HepG2 (cell line): ENCODE measurements at regions not wholly inside any gene's neighbourhood (a gene's known extent, or its start where the extent isn't known, plus 50 kb on each side); places are given as distances from the start of the nearest gene placed in this dataset.

ENCODE experiments used
- ATAC-seq: fragments of 200-7000 bp; cut with Tn5 transposase; 3 replicates; pipeline ENCODE4 v1.9.1; 2020; ENCODE audit warnings: mild to moderate bottlenecking, moderate library complexity
- BruUV-seq: library from RNA; stranded (reverse); fragments of 400-500 nt; replicated peaks from 2 replicates; lab custom pipeline; 2021; lab: Mats Ljungman, UMichigan
- CTCF ChIA-PET: fragments of 300-600 bp; formaldehyde crosslinking; extraction: SDS; loops from one replicate; lab custom pipeline; 2021; ENCODE audit warnings: low total read pairs, inconsistent platforms, low intra/inter-chr PET ratio; lab: Yijun Ruan, JAX
- POLR2A ChIA-PET: fragments of 350-600 bp; sonication (Branson Sonifier 250); formaldehyde crosslinking; loops from one replicate; lab custom pipeline; 2020; ENCODE audit warnings: antibody characterized with exemption, inconsistent platforms; lab: Yijun Ruan, JAX
- DNase-seq: peaks from one replicate; pipeline ENCODE4 v3.0.0-alpha.2; 2015; ENCODE audit warnings: low spot score
- FAIRE-seq: peaks from 3 replicates; lab custom pipeline; 2011; peaks lifted over from hg19 to GRCh38; lab: Jason Lieb, UNC
- H2AFZ ChIP-seq: one replicate; pipeline ENCODE4 v1.6.1; 2011; ENCODE audit warnings: low read length, inconsistent platforms
- H3K27ac ChIP-seq: fragments of 300-600 bp; 3 replicates; pipeline ENCODE4 v1.8.0; 2011; ENCODE audit warnings: mixed run types, mild to moderate bottlenecking, mixed read lengths, low read length, inconsistent platforms; ENCODE audit not compliant: insufficient read depth; ENCODE audit errors: extremely low read length
- H3K27me3 ChIP-seq, 2 experiments: fragments of 200-600 bp in 1 of 2; 2 replicates in 1 of 2; 3 replicates in 1 of 2; pipeline versions ENCODE4 v1.6.0 to v1.8.0; 2011; ENCODE audit warnings: low read length in 2 of 2, mild to moderate bottlenecking in 2 of 2, moderate library complexity in 2 of 2, inconsistent platforms in 1 of 2; ENCODE audit not compliant: insufficient read depth in 2 of 2, control insufficient read depth in 1 of 2
- H3K36me3 ChIP-seq, 2 experiments: fragments of 200-600 bp in 1 of 2; replicated peaks in 1 of 2; 2 replicates in 1 of 2; 3 replicates in 1 of 2; pipeline versions ENCODE4 v1.5.1 to v1.8.0; 2011; ENCODE audit warnings: low read length in 2 of 2, inconsistent platforms in 1 of 2; ENCODE audit not compliant: insufficient read depth in 2 of 2, control insufficient read depth in 1 of 2
- H3K4me1 ChIP-seq: 2 replicates; pipeline ENCODE4 v1.5.1; 2012; ENCODE audit warnings: low read length, inconsistent platforms; ENCODE audit not compliant: insufficient read depth
- H3K4me2 ChIP-seq: 2 replicates; pipeline ENCODE4 v1.6.0; 2011; ENCODE audit warnings: low read depth, low read length, inconsistent platforms
- H3K4me3 ChIP-seq, 3 experiments: fragments of 200-600 bp in 1 of 3; sonication (generic), shearing (Covaris generic) in 1 of 3; replicated peaks in 1 of 3; 2 replicates each; pipeline ENCODE4 v1.5.1; 2011 to 2016; ENCODE audit warnings: low read length in 3 of 3, inconsistent platforms in 2 of 3, low read depth in 2 of 3, mild to moderate bottlenecking in 2 of 3, control low read depth in 1 of 3, mixed read lengths in 1 of 3; ENCODE audit not compliant: insufficient read depth in 1 of 3
- H3K79me2 ChIP-seq: one replicate; pipeline ENCODE4 v1.6.1; 2011; ENCODE audit warnings: low read length, inconsistent platforms; ENCODE audit not compliant: insufficient read depth
- H3K9ac ChIP-seq: 2 replicates; pipeline ENCODE4 v1.6.0; 2011; ENCODE audit warnings: mild to moderate bottlenecking, low read depth, low read length, inconsistent platforms; ENCODE audit not compliant: insufficient read depth
- H3K9me3 ChIP-seq: 2 replicates; pipeline ENCODE4 v1.5.1; 2012; ENCODE audit warnings: mild to moderate bottlenecking, low read length
- H4K20me1 ChIP-seq: 2 replicates; pipeline ENCODE4 v1.6.0; 2011; ENCODE audit warnings: inconsistent platforms, mild to moderate bottlenecking, low read length, moderate library complexity; ENCODE audit not compliant: insufficient read depth
- ARID4A ChIP-seq: sonication (generic); formaldehyde crosslinking; IDR thresholded peaks from 2 replicates; pipeline ENCODE4 v1.5.0; 2020; ENCODE audit warnings: mild to moderate bottlenecking, missing genetic modification reagents, borderline replicate concordance
- GFI1 ChIP-seq: sonication (generic); formaldehyde crosslinking; IDR thresholded peaks from 2 replicates; pipeline ENCODE4 v1.5.0; 2020; ENCODE audit warnings: missing genetic modification reagents, mild to moderate bottlenecking, borderline replicate concordance
- JDP2 ChIP-seq: sonication (generic); formaldehyde crosslinking; IDR thresholded peaks from 2 replicates; pipeline ENCODE4 v1.8.1; 2022; ENCODE audit warnings: missing genetic modification reagents, borderline replicate concordance
- MLLT10 ChIP-seq: sonication (generic); formaldehyde crosslinking; IDR thresholded peaks from 2 replicates; pipeline ENCODE4 v1.4.0; 2020; ENCODE audit warnings: missing genetic modification reagents
- MYC ChIP-seq: sonication (generic); formaldehyde crosslinking; IDR thresholded peaks from 2 replicates; pipeline ENCODE4 v1.9.0; 2021; ENCODE audit warnings: missing genetic modification reagents, borderline replicate concordance
- RBFOX2 ChIP-seq: fragments of 200-400 bp; formaldehyde crosslinking; IDR thresholded peaks from 2 replicates; pipeline ENCODE4 v1.6.1; 2017; ENCODE audit warnings: low read depth, mild to moderate bottlenecking, low read length
- SNAI1 ChIP-seq: sonication (generic); formaldehyde crosslinking; IDR thresholded peaks from 2 replicates; pipeline ENCODE4 v1.5.0; 2020; ENCODE audit warnings: mild to moderate bottlenecking, missing genetic modification reagents, borderline replicate concordance
- ZBTB1 ChIP-seq: sonication (generic); formaldehyde crosslinking; IDR thresholded peaks from 2 replicates; pipeline ENCODE4 v1.4.0; 2020; ENCODE audit warnings: missing genetic modification reagents, borderline replicate concordance
- ZFAT ChIP-seq: sonication (generic); formaldehyde crosslinking; conservative IDR thresholded peaks from 2 replicates; pipeline ENCODE4 v1.8.1; 2023; ENCODE audit warnings: missing genetic modification reagents, inconsistent platforms
- ZNF136 ChIP-seq: sonication (generic); formaldehyde crosslinking; IDR thresholded peaks from 2 replicates; pipeline ENCODE4 v1.8.1; 2022; ENCODE audit warnings: low read depth, mild to moderate bottlenecking, moderate library complexity, missing genetic modification reagents
- ZNF543 ChIP-seq: sonication (generic); formaldehyde crosslinking; IDR thresholded peaks from 2 replicates; pipeline ENCODE4 v1.4.0; 2020; ENCODE audit warnings: mild to moderate bottlenecking, missing genetic modification reagents
- ZNF672 ChIP-seq: sonication (generic); formaldehyde crosslinking; IDR thresholded peaks from 2 replicates; pipeline ENCODE4 v1.8.1; 2022; ENCODE audit warnings: missing genetic modification reagents
- WGBS: methylation state at CpG from one replicate; pipeline ENCODE4 v1.1.6; 2017; ENCODE audit warnings: low lambda C conversion rate; 5-methylcytosine and 5-hydroxymethylcytosine counted together
- in situ Hi-C: cut with HindIII; loops from 2 replicates; pipeline ENCODE4 v1.10.0; 2017; ENCODE audit warnings: low pct_unique_long_range_greater_than_20kb; ENCODE audit not compliant: extremely low pct_ligation_motif_present
- intact Hi-C: fragments of 100-400 bp; cut with micrococcal nuclease; formaldehyde crosslinking; loops from one replicate; pipeline ENCODE4 v1.10.0; 2022; ENCODE audit not compliant: unreplicated experiment

- DNase-seq (no peak), FAIRE-seq (no peak), ATAC-seq (no peak)
- Histone ChIP-seq H3K4me2 (no peak overlapping the region), H2AFZ (no peak overlapping the region), H3K36me3 (no peaks in the 10 kb centered on the region), H3K4me1 (no peaks in the 10 kb centered on the region), H3K79me2 (no peaks in the 10 kb centered on the region), H3K4me3 (no peak overlapping the region), H3K9me3 (no peaks in the 10 kb centered on the region), H3K27me3 (peaks cover 0 to 18% of the 10 kb centered on the region in 2 experiments; a peak in 1 of 5 replicates), H4K20me1 (no peaks in the 10 kb centered on the region), H3K27ac (no peak overlapping the region), H3K9ac (no peak overlapping the region)
- POLR2A ChIA-PET, result no interaction called here
- intact Hi-C loops (no loop called here), in situ Hi-C loops (no loop called here)
- BruUV-seq, result no TSS peak
- TF ChIP-seq GFI1 (CRISPR knock-in tag) (no peak), RBFOX2 (no peak), JDP2 (CRISPR knock-in tag) (no peak), ZBTB1 (CRISPR knock-in tag) (no peak), ZNF543 (no peak), MLLT10 (no peak), ZNF136 (CRISPR knock-in tag) (no peak), ZNF672 (CRISPR knock-in tag) (no peak), ZFAT (CRISPR knock-in tag) (no peak), ARID4A (no peak), MYC (CRISPR knock-in tag) (no peak), SNAI1 (no peak)
- CTCF ChIA-PET, result no interaction called here
- WGBS, result 34% methylated on average over 4 of the region's 4 CpGs
These were observed 94.5 kb upstream of the CPM start for GRCh38 chr12:69027411-69027881.
